PC-9 (cell line): ENCODE measurements at regions not wholly inside any gene's neighbourhood (a gene's known extent, or its start where the extent isn't known, plus 50 kb on each side); places are given as distances from the start of the nearest gene placed in this dataset.

ENCODE experiments used
- EZH2 ChIP-seq: fragments of 200-600 bp; sonication (generic); IDR thresholded peaks from 2 replicates; pipeline ENCODE4 v1.8.0; 2017; ENCODE audit warnings: antibody characterized with exemption, low read depth
- TF ChIP-seq, protein P1 (sequence below): fragments of 200-600 bp; sonication (generic); conservative IDR thresholded peaks from 2 replicates; pipeline ENCODE4 v1.6.1; 2017; ENCODE audit warnings: mixed run types, antibody characterized with exemption, mild to moderate bottlenecking, moderate library complexity

DNA sequence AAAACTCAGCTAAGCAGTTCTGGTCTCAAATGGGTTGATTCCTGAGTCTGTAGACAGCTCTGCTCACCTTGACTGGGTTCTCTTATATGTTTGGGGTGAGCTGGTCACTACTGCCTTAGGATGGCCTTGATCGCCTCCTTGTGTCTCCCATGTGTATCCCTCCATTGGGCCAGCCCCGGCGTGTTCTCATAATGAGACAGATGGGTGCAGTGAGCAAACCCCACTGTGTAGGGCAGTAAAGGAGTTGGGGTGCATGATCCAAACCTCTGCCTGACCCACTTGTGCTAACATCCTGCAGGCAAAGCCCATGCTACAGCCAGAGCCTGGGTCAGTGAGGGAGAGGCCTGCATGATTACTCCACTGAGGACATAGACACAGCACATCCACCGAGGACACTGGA, 657.6 kb downstream of the BRD1 start:
- TF ChIP-seq, protein P1, sequence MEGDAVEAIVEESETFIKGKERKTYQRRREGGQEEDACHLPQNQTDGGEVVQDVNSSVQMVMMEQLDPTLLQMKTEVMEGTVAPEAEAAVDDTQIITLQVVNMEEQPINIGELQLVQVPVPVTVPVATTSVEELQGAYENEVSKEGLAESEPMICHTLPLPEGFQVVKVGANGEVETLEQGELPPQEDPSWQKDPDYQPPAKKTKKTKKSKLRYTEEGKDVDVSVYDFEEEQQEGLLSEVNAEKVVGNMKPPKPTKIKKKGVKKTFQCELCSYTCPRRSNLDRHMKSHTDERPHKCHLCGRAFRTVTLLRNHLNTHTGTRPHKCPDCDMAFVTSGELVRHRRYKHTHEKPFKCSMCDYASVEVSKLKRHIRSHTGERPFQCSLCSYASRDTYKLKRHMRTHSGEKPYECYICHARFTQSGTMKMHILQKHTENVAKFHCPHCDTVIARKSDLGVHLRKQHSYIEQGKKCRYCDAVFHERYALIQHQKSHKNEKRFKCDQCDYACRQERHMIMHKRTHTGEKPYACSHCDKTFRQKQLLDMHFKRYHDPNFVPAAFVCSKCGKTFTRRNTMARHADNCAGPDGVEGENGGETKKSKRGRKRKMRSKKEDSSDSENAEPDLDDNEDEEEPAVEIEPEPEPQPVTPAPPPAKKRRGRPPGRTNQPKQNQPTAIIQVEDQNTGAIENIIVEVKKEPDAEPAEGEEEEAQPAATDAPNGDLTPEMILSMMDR: no peak
- TF ChIP-seq EZH2: no peak
